HepG2 (cell line): ENCODE measurements at regions not wholly inside any gene's neighbourhood (a gene's known extent, or its start where the extent isn't known, plus 50 kb on each side); places are given as distances from the start of the nearest gene placed in this dataset.
A peak's percentile ranks its signal among the peaks of the same experiment; 100 is the strongest.

Experiments used
- ADNP ChIP-seq: sonication (generic); formaldehyde crosslinking; IDR thresholded peaks from 2 replicates; pipeline ENCODE4 v1.4.0; 2020; ENCODE audit warnings: missing genetic modification reagents
- BRCA1 ChIP-seq: sonication (generic); formaldehyde crosslinking; IDR thresholded peaks from 2 replicates; pipeline ENCODE4 v1.4.0; 2020; ENCODE audit warnings: missing genetic modification reagents
- HMG20A ChIP-seq: IDR thresholded peaks from 2 replicates; pipeline ENCODE4 v1.6.1; 2016; ENCODE audit warnings: borderline replicate concordance
- LCORL ChIP-seq, 2 experiments: fragments of 450-650 bp in 1 of 2; sonication (generic) in 1 of 2; formaldehyde crosslinking in 1 of 2; IDR thresholded peaks; 2 replicates each; pipeline versions ENCODE4 v1.5.0 to v1.6.1; 2017 to 2020; ENCODE audit warnings: antibody characterized with exemption in 1 of 2, missing genetic modification reagents in 1 of 2
- MAFF ChIP-seq: IDR thresholded peaks from 2 replicates; pipeline ENCODE4 v1.6.1; 2011; ENCODE audit warnings: low read depth, low read length, improper control_type of control experiment
- NFYB ChIP-seq: sonication (generic); formaldehyde crosslinking; IDR thresholded peaks from 2 replicates; pipeline ENCODE4 v1.4.0; 2020; ENCODE audit warnings: missing genetic modification reagents
- NKX3-1 ChIP-seq: sonication (generic); formaldehyde crosslinking; IDR thresholded peaks from 2 replicates; pipeline ENCODE4 v1.5.0; 2020; ENCODE audit warnings: missing genetic modification reagents
- NR3C1 ChIP-seq: sonication (generic); formaldehyde crosslinking; IDR thresholded peaks from 2 replicates; pipeline ENCODE4 v1.4.0; 2020; ENCODE audit warnings: missing genetic modification reagents
- RFXANK ChIP-seq: IDR thresholded peaks from 2 replicates; pipeline ENCODE4 v1.6.1; 2016
- SIX4 ChIP-seq: sonication (generic); formaldehyde crosslinking; IDR thresholded peaks from 2 replicates; pipeline ENCODE4 v1.4.0; 2020; ENCODE audit warnings: missing genetic modification reagents
- SNAPC2 ChIP-seq: sonication (generic); formaldehyde crosslinking; IDR thresholded peaks from 2 replicates; pipeline ENCODE4 v1.8.1; 2022; ENCODE audit warnings: mild to moderate bottlenecking, missing genetic modification reagents
- THAP11 ChIP-seq: IDR thresholded peaks from 2 replicates; pipeline ENCODE4 v1.6.1; 2016; ENCODE audit warnings: missing biosample characterization, missing genetic modification reagents
- ZC3H4 ChIP-seq: sonication (generic); formaldehyde crosslinking; IDR thresholded peaks from 2 replicates; pipeline ENCODE4 v1.4.0; 2020; ENCODE audit warnings: missing genetic modification reagents, borderline replicate concordance
- ZNF83 ChIP-seq: sonication (generic); formaldehyde crosslinking; IDR thresholded peaks from 2 replicates; pipeline ENCODE4 v1.4.0; 2020; ENCODE audit warnings: missing genetic modification reagents, mild to moderate bottlenecking, borderline replicate concordance
- TF ChIP-seq, protein P1 (sequence below), 2 experiments: sonication (generic) in 1 of 2; formaldehyde crosslinking in 1 of 2; IDR thresholded peaks; 2 replicates each; pipeline versions ENCODE4 v1.6.1 to v1.9.0; 2014 to 2022; ENCODE audit warnings: antibody characterized with exemption in 1 of 2, borderline replicate concordance in 1 of 2, inconsistent platforms in 1 of 2, low read depth in 1 of 2, missing genetic modification reagents in 1 of 2
- TF ChIP-seq, protein P2 (sequence below): sonication (generic); formaldehyde crosslinking; IDR thresholded peaks from 2 replicates; pipeline ENCODE4 v1.8.0; 2022; ENCODE audit warnings: mild to moderate bottlenecking, missing genetic modification reagents, moderate library complexity
- TF ChIP-seq, protein P3 (sequence below): sonication (generic); formaldehyde crosslinking; IDR thresholded peaks from 2 replicates; pipeline ENCODE4; 2020; ENCODE audit warnings: missing genetic modification reagents, mild to moderate bottlenecking, borderline replicate concordance
- TF ChIP-seq, protein P4 (sequence below): sonication (generic); formaldehyde crosslinking; conservative IDR thresholded peaks from 2 replicates; pipeline ENCODE4 v1.8.1; 2023; ENCODE audit warnings: missing genetic modification reagents
- TF ChIP-seq, protein P5 (sequence below): sonication (generic); formaldehyde crosslinking; IDR thresholded peaks from 2 replicates; pipeline ENCODE4 v1.4.0; 2020; ENCODE audit warnings: mild to moderate bottlenecking, missing genetic modification reagents

DNA sequence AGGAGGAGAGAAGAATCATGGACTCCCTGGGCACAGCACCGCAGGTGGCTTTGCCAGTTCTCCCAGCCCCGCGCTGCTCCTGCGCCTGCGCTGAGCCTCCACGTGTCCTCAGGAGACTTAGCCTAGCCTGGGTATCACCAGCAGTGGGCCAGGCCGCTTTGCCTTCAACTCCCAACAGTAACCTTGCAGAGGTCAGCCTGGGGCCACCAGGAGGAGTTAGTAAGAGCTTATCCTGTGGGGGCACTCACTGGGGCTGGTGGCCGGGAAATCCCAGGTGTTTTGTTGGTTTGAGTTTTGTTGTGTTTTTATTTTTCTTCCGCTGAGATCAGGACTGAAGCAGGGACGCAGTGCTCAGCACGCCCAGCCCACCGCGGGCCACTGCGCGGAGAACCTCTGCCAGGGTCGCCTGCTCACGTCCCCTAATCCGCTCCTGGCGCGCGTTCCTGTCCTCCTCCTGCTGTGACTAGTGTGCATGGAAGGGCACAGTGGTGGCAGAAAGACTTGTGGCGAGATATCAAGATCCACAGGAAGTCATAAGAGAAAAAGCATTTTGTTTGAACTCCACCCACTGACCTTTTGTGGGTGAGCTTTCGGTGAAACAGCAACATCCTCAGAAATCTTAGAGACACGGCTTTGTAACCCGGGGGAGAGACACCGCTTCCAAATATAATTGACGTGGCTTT lies 207.4 kb upstream of the RFC3 start (continued):
- TF ChIP-seq SNAPC2 (CRISPR knock-in tag) (no peak; the same call in 1 of the 2 replicates), SIX4 (CRISPR knock-in tag) (no peak; the same call in 1 of the 2 replicates), NFYB (CRISPR knock-in tag) (peak; percentile 33; the same call in 1 of the 2 replicates), ZC3H4 (CRISPR knock-in tag) (peak; percentile 73; the same call in 1 of the 2 replicates), BRCA1 (no peak), RFXANK (0 out of 2 replicates have a peak, but pooled peaks have one; percentile 49), NR3C1 (CRISPR knock-in tag) (no peak), NKX3-1 (peak; percentile 48; the same call in 1 of the 2 replicates), LCORL (IDR thresholded peaks at IDR 0.05) (no peak), LCORL (CRISPR knock-in tag; IDR thresholded peaks at IDR 0.05) (no peak), ADNP (no peak), THAP11 (CRISPR knock-in tag) (peak; percentile 50), MAFF (no peak), HMG20A (CRISPR knock-in tag) (no peak), ZNF83 (no peak)
- TF ChIP-seq, protein P1, sequence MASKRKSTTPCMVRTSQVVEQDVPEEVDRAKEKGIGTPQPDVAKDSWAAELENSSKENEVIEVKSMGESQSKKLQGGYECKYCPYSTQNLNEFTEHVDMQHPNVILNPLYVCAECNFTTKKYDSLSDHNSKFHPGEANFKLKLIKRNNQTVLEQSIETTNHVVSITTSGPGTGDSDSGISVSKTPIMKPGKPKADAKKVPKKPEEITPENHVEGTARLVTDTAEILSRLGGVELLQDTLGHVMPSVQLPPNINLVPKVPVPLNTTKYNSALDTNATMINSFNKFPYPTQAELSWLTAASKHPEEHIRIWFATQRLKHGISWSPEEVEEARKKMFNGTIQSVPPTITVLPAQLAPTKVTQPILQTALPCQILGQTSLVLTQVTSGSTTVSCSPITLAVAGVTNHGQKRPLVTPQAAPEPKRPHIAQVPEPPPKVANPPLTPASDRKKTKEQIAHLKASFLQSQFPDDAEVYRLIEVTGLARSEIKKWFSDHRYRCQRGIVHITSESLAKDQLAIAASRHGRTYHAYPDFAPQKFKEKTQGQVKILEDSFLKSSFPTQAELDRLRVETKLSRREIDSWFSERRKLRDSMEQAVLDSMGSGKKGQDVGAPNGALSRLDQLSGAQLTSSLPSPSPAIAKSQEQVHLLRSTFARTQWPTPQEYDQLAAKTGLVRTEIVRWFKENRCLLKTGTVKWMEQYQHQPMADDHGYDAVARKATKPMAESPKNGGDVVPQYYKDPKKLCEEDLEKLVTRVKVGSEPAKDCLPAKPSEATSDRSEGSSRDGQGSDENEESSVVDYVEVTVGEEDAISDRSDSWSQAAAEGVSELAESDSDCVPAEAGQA (IDR thresholded peaks at IDR 0.05; ENCODE audit: low read depth), result no peak
- TF ChIP-seq, protein P1 (CRISPR knock-in tag; IDR thresholded peaks at IDR 0.05; ENCODE audit: borderline replicate concordance), result no peak
- TF ChIP-seq, protein P2, sequence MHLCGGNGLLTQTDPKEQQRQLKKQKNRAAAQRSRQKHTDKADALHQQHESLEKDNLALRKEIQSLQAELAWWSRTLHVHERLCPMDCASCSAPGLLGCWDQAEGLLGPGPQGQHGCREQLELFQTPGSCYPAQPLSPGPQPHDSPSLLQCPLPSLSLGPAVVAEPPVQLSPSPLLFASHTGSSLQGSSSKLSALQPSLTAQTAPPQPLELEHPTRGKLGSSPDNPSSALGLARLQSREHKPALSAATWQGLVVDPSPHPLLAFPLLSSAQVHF (CRISPR knock-in tag), result no peak
- TF ChIP-seq, protein P3, sequence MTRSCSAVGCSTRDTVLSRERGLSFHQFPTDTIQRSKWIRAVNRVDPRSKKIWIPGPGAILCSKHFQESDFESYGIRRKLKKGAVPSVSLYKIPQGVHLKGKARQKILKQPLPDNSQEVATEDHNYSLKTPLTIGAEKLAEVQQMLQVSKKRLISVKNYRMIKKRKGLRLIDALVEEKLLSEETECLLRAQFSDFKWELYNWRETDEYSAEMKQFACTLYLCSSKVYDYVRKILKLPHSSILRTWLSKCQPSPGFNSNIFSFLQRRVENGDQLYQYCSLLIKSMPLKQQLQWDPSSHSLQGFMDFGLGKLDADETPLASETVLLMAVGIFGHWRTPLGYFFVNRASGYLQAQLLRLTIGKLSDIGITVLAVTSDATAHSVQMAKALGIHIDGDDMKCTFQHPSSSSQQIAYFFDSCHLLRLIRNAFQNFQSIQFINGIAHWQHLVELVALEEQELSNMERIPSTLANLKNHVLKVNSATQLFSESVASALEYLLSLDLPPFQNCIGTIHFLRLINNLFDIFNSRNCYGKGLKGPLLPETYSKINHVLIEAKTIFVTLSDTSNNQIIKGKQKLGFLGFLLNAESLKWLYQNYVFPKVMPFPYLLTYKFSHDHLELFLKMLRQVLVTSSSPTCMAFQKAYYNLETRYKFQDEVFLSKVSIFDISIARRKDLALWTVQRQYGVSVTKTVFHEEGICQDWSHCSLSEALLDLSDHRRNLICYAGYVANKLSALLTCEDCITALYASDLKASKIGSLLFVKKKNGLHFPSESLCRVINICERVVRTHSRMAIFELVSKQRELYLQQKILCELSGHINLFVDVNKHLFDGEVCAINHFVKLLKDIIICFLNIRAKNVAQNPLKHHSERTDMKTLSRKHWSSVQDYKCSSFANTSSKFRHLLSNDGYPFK (CRISPR knock-in tag), result peak; percentile 49; the same call in 1 of the 2 replicates
- TF ChIP-seq, protein P4, sequence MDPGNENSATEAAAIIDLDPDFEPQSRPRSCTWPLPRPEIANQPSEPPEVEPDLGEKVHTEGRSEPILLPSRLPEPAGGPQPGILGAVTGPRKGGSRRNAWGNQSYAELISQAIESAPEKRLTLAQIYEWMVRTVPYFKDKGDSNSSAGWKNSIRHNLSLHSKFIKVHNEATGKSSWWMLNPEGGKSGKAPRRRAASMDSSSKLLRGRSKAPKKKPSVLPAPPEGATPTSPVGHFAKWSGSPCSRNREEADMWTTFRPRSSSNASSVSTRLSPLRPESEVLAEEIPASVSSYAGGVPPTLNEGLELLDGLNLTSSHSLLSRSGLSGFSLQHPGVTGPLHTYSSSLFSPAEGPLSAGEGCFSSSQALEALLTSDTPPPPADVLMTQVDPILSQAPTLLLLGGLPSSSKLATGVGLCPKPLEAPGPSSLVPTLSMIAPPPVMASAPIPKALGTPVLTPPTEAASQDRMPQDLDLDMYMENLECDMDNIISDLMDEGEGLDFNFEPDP (CRISPR knock-in tag), result 0 out of 2 replicates have a peak, but pooled peaks have one; percentile 89
- TF ChIP-seq, protein P5, sequence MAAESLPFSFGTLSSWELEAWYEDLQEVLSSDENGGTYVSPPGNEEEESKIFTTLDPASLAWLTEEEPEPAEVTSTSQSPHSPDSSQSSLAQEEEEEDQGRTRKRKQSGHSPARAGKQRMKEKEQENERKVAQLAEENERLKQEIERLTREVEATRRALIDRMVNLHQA (CRISPR knock-in tag), result no peak
